GM19025 (cell line): ENCODE measurements at regions not wholly inside any gene's neighbourhood (a gene's known extent, or its start where the extent isn't known, plus 50 kb on each side); places are given as distances from the start of the nearest gene placed in this dataset.
"Not testable (repeated sequence)": the region's sequence is repeated elsewhere in the genome, so short reads cannot be mapped to it uniquely, and the experiment has no call there.

Experiments
- ATAC-seq: cut with Tn5 transposase; IDR thresholded peaks from one replicate; pipeline ENCODE4 v1.9.1; 2021; ENCODE audit warnings: mild to moderate bottlenecking, low read depth, moderate library complexity; ENCODE audit not compliant: unreplicated experiment

- no peak for ATAC-seq
These were observed 127.9 kb downstream of the GLUL start for GRCh38 chr1:182263706-182264105.

DNA sequence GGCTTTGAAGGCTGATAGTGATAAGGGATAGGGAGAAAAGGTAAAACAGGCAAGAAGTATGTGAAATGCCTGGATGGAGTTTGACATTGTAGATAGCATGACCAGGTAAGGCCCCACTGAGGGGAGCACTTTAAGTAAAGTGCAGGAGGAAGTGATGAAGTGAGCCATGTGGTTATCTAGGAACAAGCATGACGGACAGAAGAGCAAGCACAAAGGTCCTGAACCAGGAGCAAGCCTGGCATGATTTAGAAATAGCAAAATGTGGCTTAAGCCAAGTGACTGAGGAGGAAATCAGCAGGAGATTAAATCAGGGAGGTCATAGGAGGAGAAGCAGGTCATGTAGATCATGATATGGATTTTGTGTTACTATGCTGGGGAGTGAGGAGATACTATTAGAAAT, 129.2 kb downstream of the GLUL start:
- no peak for ATAC-seq

GRCh38 chr1:182261655-182262054, 129.9 kb downstream of the GLUL start:
- ATAC-seq, result no peak

DNA sequence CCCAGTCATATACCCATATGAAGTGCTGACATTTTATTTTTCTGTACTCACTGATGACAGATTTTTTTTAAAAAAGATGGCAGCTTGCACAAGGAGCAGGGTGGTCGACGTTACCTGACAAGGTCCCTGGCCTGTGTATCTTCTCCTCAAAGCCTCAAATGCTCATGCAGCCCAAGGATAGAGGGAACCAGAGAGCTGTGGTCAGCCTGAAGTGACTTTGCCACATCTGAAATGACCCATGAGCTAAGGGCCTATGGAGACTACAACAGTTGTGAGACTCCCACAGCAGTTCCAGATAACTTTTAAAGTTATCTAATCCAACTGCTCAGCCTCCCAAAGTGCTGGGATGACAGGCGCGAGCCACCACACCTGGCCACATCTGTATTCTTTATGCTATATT, 131.1 kb downstream of the GLUL start:
- ATAC-seq, result no peak

DNA sequence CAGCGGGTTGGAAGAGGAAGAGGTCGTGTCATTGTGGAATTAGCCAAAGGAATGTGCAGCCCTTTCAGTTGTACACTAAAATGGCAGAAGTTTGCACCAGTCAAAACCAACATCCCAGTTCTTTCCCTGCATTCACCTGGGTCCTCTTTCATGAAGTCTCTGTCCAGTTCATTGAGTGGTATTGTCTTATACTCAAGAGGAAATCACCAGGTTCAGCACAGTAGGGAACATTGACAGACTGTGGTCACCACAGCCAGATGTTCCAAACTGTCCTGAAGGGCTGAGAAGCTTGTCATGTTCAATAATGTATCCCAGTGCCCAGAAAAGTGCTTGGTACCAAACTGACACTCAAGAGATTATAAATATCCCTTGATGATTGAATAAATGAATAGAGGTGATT, 131.6 kb downstream of the GLUL start:
- no peak for ATAC-seq

DNA sequence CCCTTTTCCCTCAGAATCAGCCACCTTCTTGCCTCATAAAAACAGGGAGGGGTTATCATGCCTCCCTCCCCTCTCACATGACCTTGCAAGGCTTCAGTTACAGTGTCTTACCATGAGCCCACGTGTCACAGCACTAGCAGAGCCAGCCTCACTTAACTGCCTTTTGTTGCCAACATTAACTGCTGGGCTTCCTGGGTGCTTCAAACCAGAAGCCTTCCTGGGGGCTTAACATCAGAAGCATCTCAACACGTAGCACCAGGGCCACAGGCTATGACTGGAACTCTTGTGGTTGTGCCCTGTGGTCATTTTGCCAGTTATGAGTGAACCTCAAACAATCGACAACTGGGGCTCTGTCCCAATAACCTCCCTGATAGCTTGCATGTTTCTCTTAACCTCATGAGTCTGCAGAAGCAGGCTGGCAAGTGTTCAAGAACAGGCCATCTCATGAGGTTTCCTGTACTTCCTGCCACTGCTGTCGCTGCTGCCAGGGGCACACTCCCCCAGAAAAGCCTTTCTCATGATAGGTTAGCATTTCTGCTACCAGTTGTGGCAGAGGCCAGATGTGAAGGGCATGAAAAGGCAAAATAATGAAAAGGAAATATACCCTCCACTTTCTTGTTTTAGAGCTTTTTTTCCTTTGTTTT, 132.2 kb downstream of the GLUL start:
- peak; percentile 62 for ATAC-seq

DNA sequence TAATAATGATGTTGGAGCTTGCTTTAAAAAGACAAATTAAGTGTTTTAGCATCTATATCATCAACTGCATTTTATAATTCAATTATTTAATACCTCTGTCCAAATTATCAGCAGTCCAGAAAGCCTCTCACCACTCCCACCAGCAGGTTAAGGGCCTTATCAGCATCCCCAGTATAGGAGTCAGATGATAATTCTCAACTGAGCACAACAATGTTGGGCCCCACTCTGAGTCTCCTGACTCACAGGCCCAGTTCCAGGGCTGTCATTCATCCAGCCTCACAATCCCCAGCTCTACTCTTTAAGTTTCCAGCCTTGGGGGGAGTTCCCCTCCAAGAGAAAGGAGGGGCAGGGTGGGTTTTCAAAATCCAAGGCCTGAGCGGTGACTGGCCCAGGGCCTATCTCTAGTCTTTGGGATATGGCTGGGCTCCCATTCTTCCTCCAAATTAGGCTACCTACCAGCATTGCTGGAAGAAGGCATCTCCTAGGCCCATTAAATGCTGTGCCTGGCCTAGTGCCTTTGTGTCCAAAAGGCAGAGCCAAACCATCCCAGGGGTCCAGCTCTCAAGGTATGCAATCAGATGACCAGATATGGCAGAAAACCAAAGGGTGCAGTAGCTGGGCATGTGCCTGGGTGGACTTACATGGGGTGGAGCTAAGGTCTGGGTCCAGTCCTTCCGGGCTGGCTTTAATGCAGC, 134.1 kb downstream of the GLUL start:
- no peak for ATAC-seq

DNA sequence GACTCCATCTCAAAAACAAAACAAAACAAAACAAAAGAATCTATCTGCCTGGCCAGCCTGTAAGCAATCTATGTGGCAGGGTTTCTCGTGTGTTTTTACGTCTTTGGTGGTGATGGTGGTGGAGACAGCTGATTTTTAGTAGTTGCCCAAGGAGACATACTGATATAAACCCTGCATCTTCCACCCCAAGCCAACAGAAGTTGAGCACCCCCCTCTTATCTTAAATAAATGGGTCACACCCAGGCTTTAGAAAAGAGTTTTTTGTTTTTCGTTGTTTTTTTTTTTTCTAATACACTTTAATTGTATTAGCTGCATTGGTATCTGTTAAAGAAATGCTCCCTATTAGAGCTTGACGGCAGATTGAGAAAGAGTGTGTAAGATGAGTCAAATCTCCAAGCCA, 134.7 kb downstream of the GLUL start:
- ATAC-seq, result no peak

DNA sequence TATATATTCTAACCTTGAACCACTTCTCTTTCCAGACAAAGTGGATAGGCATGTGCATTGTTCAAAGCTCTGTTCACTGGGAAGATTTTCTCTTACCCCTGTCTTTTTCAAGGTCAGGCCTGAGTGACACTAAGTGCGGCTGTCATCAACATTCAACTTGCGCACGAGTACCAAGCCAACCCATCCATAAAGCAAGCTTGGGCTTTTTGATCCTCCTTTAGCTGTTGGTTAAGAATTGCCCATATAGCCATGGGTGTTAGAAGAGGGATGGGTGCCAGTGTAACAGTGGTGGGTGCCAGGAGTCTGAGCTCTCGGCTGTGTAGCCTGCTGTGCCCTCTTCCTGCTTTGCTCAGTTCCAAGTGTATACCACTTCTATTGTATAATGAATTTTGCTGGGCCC, 136.1 kb downstream of the GLUL start:
- no peak for ATAC-seq

- no peak for ATAC-seq
These were observed 138.2 kb downstream of the GLUL start for GRCh38 chr1:182253319-182253860.

- no peak for ATAC-seq
These were observed 140.0 kb downstream of the GLUL start for GRCh38 chr1:182251561-182251960.

- peak; percentile 84 for ATAC-seq
These were observed 142.4 kb downstream of the GLUL start for GRCh38 chr1:182249201-182249676.

GRCh38 chr1:182248721-182249120, 142.9 kb downstream of the GLUL start:
- peak; percentile 37 for ATAC-seq

- ATAC-seq, result not testable (repeated sequence)
These were observed 143.8 kb downstream of the GLUL start for GRCh38 chr1:182247813-182248212.

DNA sequence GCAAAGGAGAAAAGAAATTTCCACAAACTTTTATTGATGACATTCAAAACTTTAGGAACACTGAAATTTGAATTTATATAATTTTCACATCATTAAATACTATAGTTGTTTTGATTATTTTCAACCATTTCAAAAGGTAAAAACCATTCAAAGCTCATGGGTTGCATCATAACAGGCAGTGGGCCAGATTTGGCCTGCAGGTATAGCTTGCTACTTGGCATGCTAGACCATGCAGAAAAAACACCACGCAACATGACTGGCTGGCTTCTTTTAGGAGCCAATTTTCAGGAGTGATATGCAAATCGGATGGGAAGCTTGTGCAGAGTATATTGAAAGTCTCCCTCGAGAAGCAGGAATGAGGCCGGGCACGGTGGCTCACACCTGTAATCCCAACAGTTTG, 144.8 kb downstream of the GLUL start:
- ATAC-seq, result no peak

DNA sequence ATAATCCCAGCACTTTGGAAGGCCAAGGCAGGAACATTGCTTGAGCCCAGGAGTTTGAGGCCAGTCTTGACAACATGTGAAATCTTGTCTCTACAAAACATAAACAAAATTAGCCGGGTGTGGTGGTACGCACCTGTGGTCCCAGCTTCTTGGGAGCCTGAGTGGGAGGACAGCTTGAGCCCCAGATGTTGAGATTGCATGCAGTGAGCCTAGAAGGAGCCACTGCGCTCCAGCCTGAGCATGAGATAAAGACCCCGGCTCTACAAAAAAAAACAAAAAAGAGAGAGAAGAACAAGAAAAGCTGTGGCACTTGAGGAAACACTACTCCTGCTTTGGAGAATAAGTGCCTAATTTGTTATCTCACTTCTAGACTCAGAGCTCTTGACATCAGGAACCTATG, 146.6 kb downstream of the GLUL start:
- ATAC-seq, result no peak

- no peak for ATAC-seq
These were observed 147.1 kb downstream of the GLUL start for GRCh38 chr1:182244451-182244850.

DNA sequence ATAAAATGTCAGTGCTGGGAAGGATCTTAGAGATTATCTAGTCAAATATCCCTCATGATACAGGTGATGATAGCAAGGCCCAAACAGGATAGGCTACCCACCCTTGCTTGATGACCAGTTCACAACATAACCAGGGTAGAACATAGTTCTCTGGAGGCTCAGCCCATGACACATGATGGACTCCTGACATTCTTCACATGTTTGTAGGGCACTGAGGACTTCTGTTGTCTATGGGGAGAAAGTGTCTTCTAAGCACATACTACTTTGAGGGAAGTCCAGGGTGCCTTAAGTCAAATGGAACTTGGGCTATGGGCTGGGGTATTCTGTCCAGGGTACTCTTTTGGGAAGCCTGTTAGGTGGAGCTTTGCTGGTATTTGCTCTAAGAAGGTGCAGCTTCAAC, 148.9 kb downstream of the GLUL start:
- no peak for ATAC-seq

DNA sequence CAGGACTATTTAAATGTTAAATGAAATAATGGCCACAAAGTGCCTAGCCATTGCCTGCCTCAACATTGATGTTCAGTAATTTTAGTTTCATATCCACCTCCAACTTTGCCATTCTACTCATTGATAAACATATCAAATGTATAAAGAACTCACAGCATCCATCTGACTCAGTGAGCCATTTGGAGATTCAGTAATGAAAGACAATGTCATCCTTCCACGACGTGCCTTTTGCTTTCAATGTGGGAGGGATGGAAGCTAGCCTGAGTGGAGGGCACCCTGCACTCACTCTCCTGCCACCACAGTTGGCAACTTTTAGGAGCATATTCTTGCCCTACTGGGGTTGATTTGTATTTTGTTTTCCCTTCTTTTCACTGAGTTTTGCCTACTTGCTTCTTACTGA, 151.5 kb downstream of the GLUL start:
- ATAC-seq, result no peak

GRCh38 chr1:182238421-182238820, 153.2 kb downstream of the GLUL start:
- no peak for ATAC-seq

GRCh38 chr1:182237329-182237728, 154.3 kb downstream of the GLUL start:
- no peak for ATAC-seq

DNA sequence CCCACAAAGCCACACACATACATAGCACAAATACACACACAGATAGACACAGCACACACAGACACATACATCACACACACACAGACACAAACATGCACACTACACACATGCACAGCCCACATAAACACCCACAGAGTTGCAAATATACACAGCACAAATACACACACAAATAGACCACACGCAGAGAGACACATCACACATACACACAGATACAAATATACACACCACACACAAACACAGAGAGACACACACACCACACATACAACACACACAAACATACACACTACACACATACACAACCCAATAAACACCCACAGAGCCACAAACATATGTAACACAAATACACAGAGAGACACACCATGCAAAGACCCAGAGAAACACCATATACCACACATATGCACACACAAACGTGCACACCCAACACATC, 154.9 kb downstream of the GLUL start:
- ATAC-seq, result no peak
